ENCODE measurements at regions not wholly inside any gene's neighbourhood (a gene's known extent, or its start where the extent isn't known, plus 50 kb on each side); places are given as distances from the start of the nearest gene placed in this dataset.
A peak's percentile ranks its signal among the peaks of the same experiment; 100 is the strongest.

GRCh38 chr21:27076025-27076424 is 109.1 kb upstream of the ADAMTS5 start:
- H2AFZ ChIP-seq (ENCODE audit: low read depth, low read length) = no peak overlapping the region
- H3K9me3 ChIP-seq (ENCODE audit: control insufficient read depth, low read length) = no peaks in the 10 kb centered on the region
- no peak overlapping the region for H3K9ac ChIP-seq (ENCODE audit: low read length)
- no peak overlapping the region for H2BK5ac ChIP-seq (ENCODE audit: low read depth, low read length, poor library complexity, severe bottlenecking)
- H2BK120ac ChIP-seq (ENCODE audit: low read depth, low read length) = no peak overlapping the region
- no peak overlapping the region for H2BK12ac ChIP-seq (ENCODE audit: low read length in 2 of 2)
- H3K4ac ChIP-seq (ENCODE audit: low read depth in 1 of 2, low read length in 2 of 2) = no peak overlapping the region
- DNase-seq = no peak
- no peak overlapping the region for H2AK5ac ChIP-seq (ENCODE audit: low read length, severe bottlenecking)
- no peak overlapping the region for H2BK15ac ChIP-seq (ENCODE audit: low read depth, poor library complexity, severe bottlenecking)
- no peak overlapping the region for H3K18ac ChIP-seq (ENCODE audit: low read depth in 1 of 2, low read length in 2 of 2)
- H3K27ac ChIP-seq (ENCODE audit: low read length, poor library complexity, severe bottlenecking) = peak overlapping the region; percentile 63
- H4K91ac ChIP-seq (ENCODE audit: low read length) = no peak overlapping the region
- H3K4me2 ChIP-seq (ENCODE audit: low read length, poor library complexity, severe bottlenecking) = no peak overlapping the region
- H3K79me1 ChIP-seq (replicated peaks; ENCODE audit: low read length, poor library complexity, severe bottlenecking) = no peaks in the 10 kb centered on the region
- H3K4me3 ChIP-seq (ENCODE audit: insufficient read depth in 1 of 2, low read depth in 1 of 2, low read length in 2 of 2) = no peak overlapping the region
- H3K4me1 ChIP-seq (ENCODE audit: control insufficient read depth, insufficient read depth, low read depth, low read length) = no peaks in the 10 kb centered on the region
- no peak overlapping the region for H3K14ac ChIP-seq (ENCODE audit: low read length in 2 of 2)
- H3K27me3 ChIP-seq (ENCODE audit: control insufficient read depth in 1 of 2, insufficient read depth in 1 of 2, low read length in 2 of 2) = no peaks in the 10 kb centered on the region
- H3K23ac ChIP-seq (ENCODE audit: low read length in 2 of 2) = no peak overlapping the region
- H4K8ac ChIP-seq (ENCODE audit: low read length) = no peak overlapping the region
- no peaks in the 10 kb centered on the region for H3K36me3 ChIP-seq (ENCODE audit: control insufficient read depth in 1 of 2, insufficient read depth in 2 of 2, low read depth in 1 of 2, low read length in 2 of 2)

GRCh38 chr21:27070861-27071670 is 104.2 kb upstream of the ADAMTS5 start:
- Histone ChIP-seq H2BK5ac (ENCODE audit: low read depth, low read length, poor library complexity, severe bottlenecking) (no peak overlapping the region), H2BK15ac (ENCODE audit: low read depth, poor library complexity, severe bottlenecking) (no peak overlapping the region), H3K9me3 (ENCODE audit: control insufficient read depth, low read length) (no peaks in the 10 kb centered on the region), H2AK5ac (ENCODE audit: low read length, severe bottlenecking) (no peak overlapping the region), H3K18ac (ENCODE audit: low read depth in 1 of 2, low read length in 2 of 2) (no peak overlapping the region), H3K36me3 (ENCODE audit: control insufficient read depth in 1 of 2, insufficient read depth in 2 of 2, low read depth in 1 of 2, low read length in 2 of 2) (no peaks in the 10 kb centered on the region), H3K4me2 (ENCODE audit: low read length, poor library complexity, severe bottlenecking) (no peak overlapping the region), H3K23ac (ENCODE audit: low read length in 2 of 2) (no peak overlapping the region), H3K27me3 (ENCODE audit: control insufficient read depth in 1 of 2, insufficient read depth in 1 of 2, low read length in 2 of 2) (no peaks in the 10 kb centered on the region), H3K4ac (ENCODE audit: low read depth in 1 of 2, low read length in 2 of 2) (no peak overlapping the region), H3K9ac (ENCODE audit: low read length) (no peak overlapping the region), H4K91ac (ENCODE audit: low read length) (no peak overlapping the region), H2BK12ac (ENCODE audit: low read length in 2 of 2) (no peak overlapping the region), H3K4me1 (ENCODE audit: control insufficient read depth, insufficient read depth, low read depth, low read length) (no peaks in the 10 kb centered on the region), H2BK120ac (ENCODE audit: low read depth, low read length) (no peak overlapping the region), H2AFZ (ENCODE audit: low read depth, low read length) (no peak overlapping the region), H3K4me3 (ENCODE audit: insufficient read depth in 1 of 2, low read depth in 1 of 2, low read length in 2 of 2) (no peak overlapping the region), H3K27ac (ENCODE audit: low read length, poor library complexity, severe bottlenecking) (no peak overlapping the region), H3K14ac (ENCODE audit: low read length in 2 of 2) (no peak overlapping the region), H4K8ac (ENCODE audit: low read length) (no peak overlapping the region), H3K79me1 (replicated peaks; ENCODE audit: low read length, poor library complexity, severe bottlenecking) (no peaks in the 10 kb centered on the region)
- DNase-seq = no peak
- 83% methylated on average over 1 of the region's 4 CpGs for WGBS

GRCh38 chr21:27068811-27069210 is 101.9 kb upstream of the ADAMTS5 start:
- Histone ChIP-seq H3K4me1 (ENCODE audit: control insufficient read depth, insufficient read depth, low read depth, low read length) (no peaks in the 10 kb centered on the region), H3K23ac (ENCODE audit: low read length in 2 of 2) (no peak overlapping the region), H2BK5ac (ENCODE audit: low read depth, low read length, poor library complexity, severe bottlenecking) (no peak overlapping the region), H3K36me3 (ENCODE audit: control insufficient read depth in 1 of 2, insufficient read depth in 2 of 2, low read depth in 1 of 2, low read length in 2 of 2) (no peaks in the 10 kb centered on the region), H2AFZ (ENCODE audit: low read depth, low read length) (no peak overlapping the region), H2BK15ac (ENCODE audit: low read depth, poor library complexity, severe bottlenecking) (no peak overlapping the region), H4K8ac (ENCODE audit: low read length) (no peak overlapping the region), H3K4me3 (ENCODE audit: insufficient read depth in 1 of 2, low read depth in 1 of 2, low read length in 2 of 2) (no peak overlapping the region), H3K9me3 (ENCODE audit: control insufficient read depth, low read length) (peaks cover 3% of the 10 kb centered on the region), H3K18ac (ENCODE audit: low read depth in 1 of 2, low read length in 2 of 2) (no peak overlapping the region), H2AK5ac (ENCODE audit: low read length, severe bottlenecking) (no peak overlapping the region), H3K4me2 (ENCODE audit: low read length, poor library complexity, severe bottlenecking) (no peak overlapping the region), H3K4ac (ENCODE audit: low read depth in 1 of 2, low read length in 2 of 2) (no peak overlapping the region), H3K27me3 (ENCODE audit: control insufficient read depth in 1 of 2, insufficient read depth in 1 of 2, low read length in 2 of 2) (no peaks in the 10 kb centered on the region), H4K91ac (ENCODE audit: low read length) (no peak overlapping the region), H2BK12ac (ENCODE audit: low read length in 2 of 2) (no peak overlapping the region), H3K79me1 (replicated peaks; ENCODE audit: low read length, poor library complexity, severe bottlenecking) (no peaks in the 10 kb centered on the region), H3K9ac (ENCODE audit: low read length) (no peak overlapping the region), H3K14ac (ENCODE audit: low read length in 2 of 2) (no peak overlapping the region), H2BK120ac (ENCODE audit: low read depth, low read length) (no peak overlapping the region), H3K27ac (ENCODE audit: low read length, poor library complexity, severe bottlenecking) (no peak overlapping the region)
- no peak for DNase-seq

- 94% methylated on average over 1 of the region's 1 CpG for WGBS
- no peak overlapping the region for H3K4ac ChIP-seq (ENCODE audit: low read depth in 1 of 2, low read length in 2 of 2)
These were observed 100.3 kb upstream of the ADAMTS5 start for GRCh38 chr21:27067226-27067625.

More at GRCh38 chr21:27067226-27067625, 100.3 kb upstream of the ADAMTS5 start:
- Histone ChIP-seq H3K36me3 (ENCODE audit: control insufficient read depth in 1 of 2, insufficient read depth in 2 of 2, low read depth in 1 of 2, low read length in 2 of 2) (no peaks in the 10 kb centered on the region), H3K14ac (ENCODE audit: low read length in 2 of 2) (no peak overlapping the region), H2AFZ (ENCODE audit: low read depth, low read length) (no peak overlapping the region), H3K4me3 (ENCODE audit: insufficient read depth in 1 of 2, low read depth in 1 of 2, low read length in 2 of 2) (no peak overlapping the region), H3K23ac (ENCODE audit: low read length in 2 of 2) (no peak overlapping the region), H3K18ac (ENCODE audit: low read depth in 1 of 2, low read length in 2 of 2) (no peak overlapping the region), H2BK15ac (ENCODE audit: low read depth, poor library complexity, severe bottlenecking) (no peak overlapping the region), H4K8ac (ENCODE audit: low read length) (no peak overlapping the region), H2BK5ac (ENCODE audit: low read depth, low read length, poor library complexity, severe bottlenecking) (no peak overlapping the region), H3K9ac (ENCODE audit: low read length) (no peak overlapping the region), H3K4me2 (ENCODE audit: low read length, poor library complexity, severe bottlenecking) (no peak overlapping the region), H3K9me3 (ENCODE audit: control insufficient read depth, low read length) (peaks cover 17% of the 10 kb centered on the region), H2BK120ac (ENCODE audit: low read depth, low read length) (no peak overlapping the region), H3K27ac (ENCODE audit: low read length, poor library complexity, severe bottlenecking) (no peak overlapping the region), H3K4me1 (ENCODE audit: control insufficient read depth, insufficient read depth, low read depth, low read length) (no peaks in the 10 kb centered on the region), H4K91ac (ENCODE audit: low read length) (no peak overlapping the region), H3K27me3 (ENCODE audit: control insufficient read depth in 1 of 2, insufficient read depth in 1 of 2, low read length in 2 of 2) (no peaks in the 10 kb centered on the region), H2BK12ac (ENCODE audit: low read length in 2 of 2) (no peak overlapping the region), H2AK5ac (ENCODE audit: low read length, severe bottlenecking) (no peak overlapping the region), H3K79me1 (replicated peaks; ENCODE audit: low read length, poor library complexity, severe bottlenecking) (no peaks in the 10 kb centered on the region)
- DNase-seq = no peak
